ENCODE measurements at regions not wholly inside any gene's neighbourhood (a gene's known extent, or its start where the extent isn't known, plus 50 kb on each side); places are given as distances from the start of the nearest gene placed in this dataset.
A peak's percentile ranks its signal among the peaks of the same experiment; 100 is the strongest.

GRCh38 chr3:101172516-101172915, 147.9 kb downstream of the IMPG2 start:
- no peak for DNase-seq

DNA sequence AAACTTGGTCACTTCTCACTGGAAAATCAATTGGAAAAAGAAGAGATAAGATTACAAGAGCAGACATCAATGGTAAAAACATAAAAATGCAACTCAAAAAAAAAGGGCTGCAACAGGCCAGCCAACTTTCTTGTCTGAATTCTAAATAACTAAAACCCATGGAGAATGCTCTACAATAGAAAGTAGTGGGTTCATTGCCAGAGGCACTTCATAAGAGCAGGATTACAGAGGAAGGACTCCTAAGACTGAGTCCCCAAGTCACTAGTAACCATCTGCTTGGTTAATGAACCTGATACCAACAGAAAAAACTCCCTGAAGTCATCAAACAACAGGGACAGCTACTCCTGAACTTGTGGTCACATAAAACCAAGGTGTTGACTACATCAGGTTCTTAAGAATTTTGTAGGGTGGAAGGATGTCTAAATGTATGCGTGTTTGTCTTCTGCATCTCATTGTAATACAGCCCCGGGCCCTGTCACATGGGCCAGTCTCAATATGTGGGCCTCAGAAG, 148.6 kb downstream of the IMPG2 start:
- DNase-seq, result no peak

GRCh38 chr3:101170806-101171558, 149.4 kb downstream of the IMPG2 start:
- no peak for DNase-seq

DNA sequence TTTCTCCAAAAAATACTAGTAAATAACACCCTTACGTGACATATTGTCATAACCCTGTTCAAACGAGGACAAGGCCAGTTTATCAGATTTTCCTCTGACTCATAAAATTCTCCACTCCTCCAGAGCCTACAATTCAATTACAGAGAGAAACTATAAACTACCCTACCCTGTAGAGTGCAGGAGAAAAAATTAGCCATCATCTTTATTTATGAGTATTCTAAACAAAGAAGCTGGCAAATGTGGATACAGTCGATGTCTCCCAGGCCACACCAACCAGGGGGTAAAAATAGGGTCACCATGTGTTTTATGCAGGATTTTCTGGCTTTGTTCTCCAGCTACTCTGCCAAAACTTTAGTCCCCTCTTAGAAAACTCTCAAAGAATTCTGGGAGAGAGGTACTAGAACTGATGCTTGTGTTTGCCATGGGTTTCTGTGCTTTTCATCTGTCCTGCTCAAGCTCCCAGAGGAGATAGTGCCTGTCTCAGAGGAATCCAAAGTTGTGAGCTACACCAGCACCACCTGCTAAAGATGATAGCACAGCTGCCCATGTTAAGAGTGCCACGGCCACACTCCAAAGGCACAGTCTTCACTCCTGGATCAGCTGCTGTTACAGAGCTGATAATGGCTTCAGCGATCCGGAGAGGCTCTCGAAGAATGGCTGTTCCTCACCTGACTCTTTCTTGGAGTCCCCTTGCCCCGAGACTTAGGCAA, 150.2 kb downstream of the IMPG2 start:
- no peak for DNase-seq

DNA sequence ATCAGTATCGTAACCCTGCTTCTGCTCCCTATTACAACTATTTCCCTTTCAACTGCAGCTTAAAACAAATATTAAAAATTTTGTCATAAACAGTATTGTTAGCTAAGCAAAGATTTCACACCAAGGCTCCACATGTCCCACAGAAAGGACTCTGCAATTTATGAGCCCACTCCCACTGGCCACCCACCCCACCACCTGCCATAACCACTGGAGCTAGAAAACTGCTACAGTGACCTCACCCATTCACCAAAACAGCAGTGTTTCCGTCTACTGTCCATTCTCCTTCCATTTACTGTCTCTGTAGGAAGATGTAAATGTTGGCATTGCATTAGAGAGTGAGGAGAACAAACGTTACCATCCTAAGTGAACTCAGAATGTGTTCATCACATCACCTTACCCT, 150.9 kb downstream of the IMPG2 start:
- no peak for DNase-seq

- no peak for DNase-seq
Observed at GRCh38 chr3:101167376-101167775, 153.0 kb downstream of the IMPG2 start.

DNA sequence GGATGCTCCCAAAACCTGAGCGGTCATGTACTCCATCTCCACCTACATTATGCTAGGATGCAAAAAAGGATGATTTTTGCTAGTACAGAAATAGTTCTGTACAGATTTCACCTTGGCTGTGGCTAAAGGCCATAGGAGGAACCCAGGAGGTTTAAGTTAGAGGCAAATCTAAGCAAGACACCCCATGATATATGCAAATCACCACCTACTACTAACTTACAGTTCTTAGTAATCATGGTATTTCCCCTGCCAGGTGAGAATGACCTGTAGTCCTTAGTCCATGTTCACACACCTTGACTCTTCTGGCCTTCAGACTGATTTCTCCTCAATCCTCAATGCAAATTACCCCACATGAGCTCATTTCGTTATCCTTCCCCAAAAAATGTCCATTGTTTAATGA, 154.2 kb downstream of the IMPG2 start:
- no peak for DNase-seq

DNA sequence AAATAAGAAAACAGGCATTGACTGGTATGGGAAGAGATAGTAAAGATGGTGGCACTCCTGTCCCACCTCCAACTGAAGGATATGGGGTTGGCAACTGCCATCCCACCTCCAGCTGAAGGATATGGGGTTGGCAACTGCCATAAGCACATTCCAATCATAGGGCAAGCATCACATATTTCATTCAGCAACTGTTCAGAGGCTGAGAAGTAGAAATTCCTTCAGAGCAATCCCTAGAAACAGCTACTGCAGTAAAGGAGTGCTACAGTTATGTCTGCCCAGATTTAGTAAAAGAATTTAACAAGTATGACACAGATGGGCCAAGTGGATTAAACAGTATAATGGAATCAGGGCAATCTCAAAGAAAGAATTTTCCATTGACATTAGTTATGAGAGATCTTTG, 156.8 kb downstream of the IMPG2 start:
- DNase-seq, result no peak

GRCh38 chr3:101159478-101159877, 160.9 kb downstream of the IMPG2 start:
- DNase-seq, result no peak

GRCh38 chr3:101158374-101158773, 162.0 kb downstream of the IMPG2 start:
- no peak for DNase-seq

- no peak for DNase-seq
Observed at GRCh38 chr3:101156787-101157345, 163.5 kb downstream of the IMPG2 start.

DNA sequence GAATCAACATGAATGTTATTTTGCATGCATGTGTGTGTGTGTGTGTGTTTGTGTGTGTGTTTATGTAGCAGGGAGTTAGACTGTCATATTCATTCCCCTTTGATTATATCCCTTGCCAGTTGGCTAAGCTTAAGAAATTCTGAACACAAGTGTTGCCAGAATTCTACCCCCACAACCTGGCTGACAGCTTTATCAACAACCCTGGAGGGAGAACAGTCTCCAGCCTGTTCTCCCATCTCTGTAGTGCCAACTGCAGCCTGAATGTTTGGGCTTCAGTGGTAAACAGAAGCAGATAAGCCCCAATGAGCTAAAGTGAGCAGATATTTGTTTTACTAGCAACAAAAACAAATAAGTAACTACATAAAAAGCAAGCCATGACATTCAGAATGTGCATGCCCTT, 162.6 kb upstream of the ABI3BP start:
- no peak for DNase-seq

DNA sequence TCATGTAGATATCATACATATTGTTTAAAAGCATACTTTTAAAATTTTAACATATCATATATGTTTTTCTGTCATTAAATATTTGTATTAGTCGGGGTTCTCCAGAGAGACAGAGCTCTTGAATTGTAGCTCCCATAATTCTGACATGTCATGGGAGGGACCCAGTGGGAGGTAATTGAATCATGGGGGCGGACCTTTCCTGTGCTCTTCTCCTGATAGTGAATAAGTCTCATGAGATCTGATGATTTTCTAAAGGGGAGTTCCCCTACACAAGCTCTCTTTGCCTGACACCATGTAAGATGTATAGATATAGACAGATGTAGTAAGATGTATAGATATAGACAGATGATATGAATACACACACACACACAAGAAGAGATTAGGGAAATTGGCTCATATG, 161.2 kb upstream of the ABI3BP start:
- peak; percentile 41 for DNase-seq

DNA sequence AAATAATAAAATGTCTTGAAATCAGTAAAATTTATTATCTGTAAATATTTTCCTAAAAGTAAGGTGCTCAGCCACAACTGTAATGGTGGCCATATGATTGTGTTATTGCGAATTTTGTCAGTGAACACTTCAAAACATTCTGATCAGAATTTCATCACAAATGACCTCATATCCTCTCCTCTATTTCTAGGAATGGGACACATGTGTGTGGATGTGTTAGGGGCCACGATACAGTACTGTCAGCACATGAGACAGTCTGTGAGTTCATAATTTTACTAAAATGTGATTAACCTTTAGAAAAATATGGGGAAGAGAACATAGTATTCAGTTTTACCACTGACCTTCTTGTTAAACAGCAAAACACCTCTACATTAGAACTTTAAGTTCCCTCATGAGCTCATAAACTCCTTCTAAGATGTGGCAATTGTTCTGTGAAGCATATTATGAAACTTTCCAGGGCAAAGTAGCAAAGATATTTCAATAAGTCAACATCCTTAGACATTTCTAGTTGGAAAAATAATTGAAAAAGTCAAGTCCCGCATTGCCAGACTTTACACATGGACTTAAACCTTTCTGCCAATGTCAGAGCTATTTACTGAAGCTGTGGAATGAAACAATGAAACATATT, 158.2 kb upstream of the ABI3BP start:
- peak; percentile 18 for DNase-seq

DNA sequence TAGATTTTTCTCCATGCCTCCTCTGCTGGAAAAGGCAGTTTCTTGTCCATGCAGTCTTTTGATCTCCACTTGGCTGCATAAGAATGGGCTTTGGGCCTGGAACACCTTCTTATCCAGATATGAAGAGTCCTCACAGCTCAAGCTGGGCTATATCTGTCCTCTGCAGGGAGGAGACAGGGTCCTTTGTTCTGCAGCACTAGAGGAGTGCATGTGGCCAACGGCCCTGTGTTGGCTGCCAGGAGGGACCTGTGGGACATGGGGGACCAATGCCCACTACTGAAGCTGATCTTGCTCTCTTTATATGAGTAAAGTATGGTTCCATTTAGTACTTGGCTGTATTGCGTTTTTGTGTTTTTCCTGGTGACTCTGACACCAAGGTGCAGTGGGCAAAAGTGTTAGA, 157.3 kb upstream of the ABI3BP start:
- no peak for DNase-seq

GRCh38 chr3:101149707-101150106, 156.5 kb upstream of the ABI3BP start:
- DNase-seq, result no peak

DNA sequence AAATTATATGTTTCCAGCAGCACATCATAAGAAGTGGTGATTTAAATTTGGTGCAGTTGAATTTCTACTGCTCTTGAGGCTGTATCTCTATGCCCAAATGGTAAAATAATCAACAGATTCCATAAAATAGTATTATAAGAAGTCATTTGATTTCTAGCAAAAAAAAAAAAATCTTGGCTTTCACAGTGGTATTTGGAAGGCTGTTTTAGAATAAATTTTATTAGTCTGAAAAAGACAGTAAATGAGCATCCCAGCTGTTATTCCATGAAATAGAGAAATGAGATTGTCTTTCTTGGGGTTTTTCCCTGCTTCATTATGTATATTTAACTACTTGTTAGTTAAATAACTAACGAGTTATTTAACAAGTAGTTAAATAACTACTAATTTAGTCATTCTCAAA, 156.0 kb upstream of the ABI3BP start:
- DNase-seq, result no peak

GRCh38 chr3:101148001-101148400, 154.8 kb upstream of the ABI3BP start:
- DNase-seq, result no peak

- peak; percentile 59 for DNase-seq
Observed at GRCh38 chr3:101146946-101147345, 153.7 kb upstream of the ABI3BP start.

DNA sequence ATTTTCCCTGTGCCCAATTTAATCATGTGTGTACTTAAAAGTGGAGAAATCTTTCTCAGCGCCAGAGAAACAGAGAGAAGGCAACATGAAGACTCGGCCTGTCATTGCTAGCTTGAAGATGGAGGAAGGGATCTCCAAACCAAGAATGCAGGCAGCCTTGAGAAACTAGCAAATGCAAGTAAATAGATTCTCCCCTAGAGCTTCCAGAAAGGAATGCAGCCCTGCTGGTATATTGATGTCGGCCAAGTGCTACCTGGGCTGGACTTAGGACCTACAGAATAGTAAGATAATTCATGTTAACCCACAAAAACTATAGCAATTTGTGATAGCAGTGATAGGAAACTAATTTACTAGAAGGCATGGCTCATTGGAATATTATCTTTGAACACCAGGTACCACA, 150.9 kb upstream of the ABI3BP start:
- DNase-seq, result no peak

- DNase-seq, result no peak
Observed at GRCh38 chr3:101143012-101143411, 149.8 kb upstream of the ABI3BP start.

DNA sequence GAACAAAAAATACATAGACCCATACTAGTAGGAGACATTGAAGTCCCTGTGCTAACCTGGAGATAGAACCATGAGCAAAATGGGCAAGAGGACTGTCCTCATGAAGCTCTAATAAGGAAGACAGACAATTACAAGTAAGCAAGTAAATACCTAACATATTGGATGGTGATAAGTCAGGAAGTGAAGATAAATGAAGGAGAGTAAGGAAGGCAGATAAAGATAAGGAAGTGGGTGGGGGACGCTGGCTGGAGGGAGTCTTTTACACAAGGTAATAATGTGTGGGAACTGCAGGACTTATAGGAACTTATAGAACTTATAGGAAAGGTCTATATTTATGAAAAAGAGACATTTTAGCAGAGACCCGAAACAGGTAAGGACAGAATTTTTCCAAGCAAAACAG, 148.9 kb upstream of the ABI3BP start:
- no peak for DNase-seq

DNA sequence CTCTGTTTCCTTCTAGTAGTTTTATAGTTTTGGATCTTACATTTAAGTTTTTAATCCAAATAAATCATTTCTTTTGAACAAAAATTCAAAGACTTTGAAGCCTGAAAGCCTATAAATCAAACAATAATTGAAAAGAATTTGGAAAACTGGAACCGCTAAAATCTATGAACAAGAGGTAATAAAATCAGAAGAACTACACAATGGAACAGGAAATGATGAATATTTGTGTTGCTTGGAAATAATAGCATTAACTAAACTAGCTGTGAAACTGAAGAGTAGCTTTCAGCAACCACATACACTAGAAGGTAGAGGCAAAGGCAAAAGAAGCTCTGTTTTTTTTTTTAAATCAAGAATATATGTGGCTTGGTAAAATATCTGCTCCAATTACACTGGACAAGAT, 147.9 kb upstream of the ABI3BP start:
- no peak for DNase-seq

- DNase-seq, result no peak
Observed at GRCh38 chr3:101138817-101139216, 145.6 kb upstream of the ABI3BP start.
